HG03280 (cell line): ENCODE measurements at regions not wholly inside any gene's neighbourhood (a gene's known extent, or its start where the extent isn't known, plus 50 kb on each side); places are given as distances from the start of the nearest gene placed in this dataset.

Experiments used
- ATAC-seq: cut with Tn5 transposase; IDR thresholded peaks from one replicate; pipeline ENCODE4 v1.9.1; 2021; ENCODE audit warnings: mild to moderate bottlenecking, moderate library complexity; ENCODE audit not compliant: unreplicated experiment

GRCh38 chr2:41521211-41521610, 526.6 kb upstream of the PKDCC start:
- no peak for ATAC-seq

GRCh38 chr2:41527525-41528323, 520.1 kb upstream of the PKDCC start:
- ATAC-seq = no peak

DNA sequence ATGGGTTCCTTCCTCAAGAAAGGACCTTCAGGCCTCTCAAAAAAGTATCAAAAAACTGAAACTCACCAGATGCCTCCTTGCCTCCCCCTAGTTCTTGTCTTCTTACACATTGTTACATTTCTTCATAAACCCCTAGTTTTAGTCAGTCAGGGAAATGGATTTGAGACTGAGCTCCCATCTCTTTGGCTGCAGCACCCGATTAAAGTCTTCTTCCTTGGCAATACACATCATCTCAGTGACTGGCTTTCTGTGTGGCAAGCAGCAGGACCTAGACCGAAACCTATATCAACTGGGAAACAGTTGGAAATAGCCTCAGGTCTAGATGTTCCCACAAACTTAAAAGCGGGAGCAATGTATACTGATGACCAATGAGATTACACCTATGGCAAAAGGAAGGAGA, 512.2 kb upstream of the PKDCC start:
- no peak for ATAC-seq

DNA sequence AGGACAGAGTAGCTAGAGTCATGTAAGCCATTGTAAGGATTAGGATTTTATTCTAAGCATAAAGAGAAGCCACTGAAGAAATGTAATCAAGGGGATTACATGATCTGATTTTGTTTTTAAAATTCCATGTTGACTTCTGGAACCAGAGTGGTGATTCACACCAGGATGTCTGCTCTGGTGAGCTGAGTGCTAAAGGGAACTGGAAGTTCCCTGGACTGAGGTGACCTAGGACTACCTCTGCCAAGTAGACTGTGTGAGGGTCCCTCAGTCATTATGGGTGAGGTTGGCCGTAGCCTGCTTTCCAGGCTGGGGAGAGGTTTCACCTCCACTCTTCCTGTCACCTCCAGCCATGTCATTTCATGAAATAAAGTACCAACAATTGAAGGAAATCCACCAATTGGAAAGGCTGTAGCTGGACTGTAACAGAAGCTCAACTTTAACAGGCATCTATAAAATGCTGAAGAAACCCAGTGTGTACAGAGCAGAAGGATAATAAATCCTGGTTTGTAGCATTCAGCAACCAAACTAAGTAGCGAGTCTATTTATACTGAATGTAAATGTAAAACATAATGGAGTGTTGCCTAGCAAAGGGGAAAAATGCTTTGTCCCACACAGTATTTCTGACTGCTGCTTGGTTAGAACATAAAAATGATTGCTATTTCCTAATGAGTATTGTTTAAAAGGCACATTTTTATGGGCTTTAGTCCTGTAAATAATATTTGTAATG, 507.4 kb upstream of the PKDCC start:
- no peak for ATAC-seq

GRCh38 chr2:41543726-41544125, 504.1 kb upstream of the PKDCC start:
- no peak for ATAC-seq

- no peak for ATAC-seq
Measured at GRCh38 chr2:41544709-41545108, 503.1 kb upstream of the PKDCC start.

GRCh38 chr2:41546031-41546430, 501.8 kb upstream of the PKDCC start:
- no peak for ATAC-seq

- ATAC-seq = no peak
Measured at GRCh38 chr2:41568648-41569047, 479.2 kb upstream of the PKDCC start.

DNA sequence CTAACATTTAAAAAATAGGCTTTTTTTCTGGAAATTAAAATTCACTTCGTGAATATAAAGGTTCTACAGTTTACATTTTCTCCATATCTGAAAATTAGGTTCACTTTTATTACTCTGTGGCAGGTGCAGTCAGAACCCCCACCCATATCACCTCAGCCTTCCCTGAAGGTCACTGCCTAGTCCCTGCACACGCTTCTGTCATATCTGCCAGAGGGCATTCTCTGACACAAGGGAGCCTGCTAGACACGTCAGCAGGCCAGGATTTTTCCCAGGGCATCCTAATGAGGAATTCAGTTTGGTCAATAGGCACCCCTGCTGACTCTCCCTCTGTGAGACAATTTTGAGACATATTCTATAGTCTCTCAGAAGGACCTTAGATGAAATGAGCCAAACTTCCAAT, 475.7 kb upstream of the PKDCC start:
- ATAC-seq = no peak

- no peak for ATAC-seq
Measured at GRCh38 chr2:41576423-41576822, 471.4 kb upstream of the PKDCC start.

DNA sequence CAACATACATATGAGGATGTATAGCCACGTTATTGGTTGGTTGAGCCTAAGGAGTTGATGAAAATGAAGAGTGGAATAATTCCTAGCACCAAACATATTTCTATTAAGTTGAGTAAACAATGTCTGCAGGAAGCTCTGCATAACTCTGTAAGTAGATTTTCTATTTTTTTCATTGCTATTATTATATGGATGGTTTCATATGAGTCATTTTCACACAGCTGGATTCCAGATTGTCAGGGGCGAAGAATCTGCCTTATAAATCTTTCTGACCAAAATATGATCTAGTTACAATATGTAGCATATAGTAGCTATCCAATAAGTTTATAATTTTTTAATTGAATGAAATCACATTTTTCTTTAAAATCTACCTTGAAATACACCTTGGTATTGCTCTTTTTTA, 468.0 kb upstream of the PKDCC start:
- no peak for ATAC-seq

GRCh38 chr2:41580806-41581205, 467.0 kb upstream of the PKDCC start:
- ATAC-seq = no peak

- no peak for ATAC-seq
Measured at GRCh38 chr2:41595240-41595639, 452.6 kb upstream of the PKDCC start.

- ATAC-seq = no peak
Measured at GRCh38 chr2:41597680-41598079, 450.1 kb upstream of the PKDCC start.

DNA sequence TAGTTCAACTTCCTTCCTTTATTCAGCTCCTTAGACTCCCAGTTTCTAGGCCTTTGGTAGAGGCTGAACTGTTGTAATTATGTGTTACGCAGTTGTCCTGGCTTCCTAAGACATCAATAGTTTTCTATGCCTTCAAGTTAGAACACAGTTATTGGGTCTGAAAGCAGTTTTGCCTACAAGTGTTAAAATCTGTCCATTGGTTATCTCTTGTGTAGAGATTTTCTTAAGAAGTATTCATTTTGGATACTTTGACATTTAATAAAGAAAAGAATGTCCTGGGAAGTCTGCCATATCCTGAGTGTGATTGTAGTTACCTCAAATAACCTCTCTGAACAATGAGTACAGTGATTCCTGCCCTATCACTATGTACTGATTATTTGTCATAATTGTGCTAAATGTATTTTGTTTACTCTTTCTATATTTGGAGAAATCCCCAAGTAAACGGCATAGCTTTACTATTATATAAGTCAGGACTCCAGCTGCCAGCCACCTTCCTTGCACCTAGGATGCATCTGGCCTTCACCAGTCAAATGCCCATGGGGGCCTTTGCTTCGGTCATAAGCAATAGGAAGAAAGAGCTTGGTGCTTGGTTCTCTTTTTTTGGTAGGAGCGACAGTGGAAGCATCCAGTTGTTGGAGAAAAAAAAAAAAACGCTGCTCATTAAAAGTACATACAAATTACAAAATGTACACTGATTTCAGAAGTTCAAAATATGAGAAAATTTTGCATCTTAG, 449.5 kb upstream of the PKDCC start:
- no peak for ATAC-seq

GRCh38 chr2:41600460-41600859, 447.4 kb upstream of the PKDCC start:
- ATAC-seq = no peak

DNA sequence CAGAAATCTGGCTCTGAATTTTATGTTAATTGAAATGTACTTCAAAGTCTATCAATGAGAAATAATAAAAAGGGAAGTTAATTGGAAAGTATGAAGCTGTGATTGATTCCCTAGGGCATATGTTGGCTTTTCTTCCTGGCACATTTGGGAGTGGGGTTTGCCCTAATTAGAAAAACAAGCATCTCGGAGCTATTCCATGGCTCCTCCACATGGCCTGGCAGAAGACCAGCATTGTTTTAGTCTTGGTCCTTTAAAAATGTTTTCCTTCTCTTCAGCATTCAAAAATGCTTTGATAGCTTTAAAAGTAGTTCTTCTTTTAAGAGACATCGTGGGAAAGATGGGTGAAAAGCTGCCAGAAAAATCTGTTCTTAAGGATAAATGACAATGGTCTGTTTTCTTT, 445.5 kb upstream of the PKDCC start:
- ATAC-seq = no peak

GRCh38 chr2:41605311-41605710, 442.5 kb upstream of the PKDCC start:
- ATAC-seq = no peak

GRCh38 chr2:41605914-41606313, 441.9 kb upstream of the PKDCC start:
- ATAC-seq = no peak

GRCh38 chr2:41610501-41611190, 437.2 kb upstream of the PKDCC start:
- ATAC-seq = no peak

GRCh38 chr2:41618754-41619153, 429.1 kb upstream of the PKDCC start:
- no peak for ATAC-seq
